B cell (primary cell): ENCODE measurements at regions not wholly inside any gene's neighbourhood (a gene's known extent, or its start where the extent isn't known, plus 50 kb on each side); places are given as distances from the start of the nearest gene placed in this dataset.

Experiments
- ATAC-seq: fragments of 200-7000 bp; cut with Tn5 transposase; one replicate; pipeline ENCODE4 v1.10.0; 2021; ENCODE audit warnings: low read depth, mild to moderate bottlenecking, moderate number of reproducible peaks, moderate library complexity
- CTCF ChIA-PET: fragments of 350-600 bp; sonication (Branson Sonifier 250); formaldehyde crosslinking; loops from one replicate; lab custom pipeline; 2021; ENCODE audit warnings: antibody characterized with exemption, inconsistent platforms; lab: Charles Lee
- POLR2A ChIA-PET: fragments of 350-600 bp; sonication (Branson Sonifier 250); formaldehyde crosslinking; loops from one replicate; lab custom pipeline; 2021; ENCODE audit warnings: antibody characterized with exemption; lab: Charles Lee
- DNase-seq: peaks from one replicate; pipeline ENCODE4 v3.0.0; 2013
- H2AFZ ChIP-seq: 2 replicates; pipeline ENCODE4 v1.6.1; 2012; ENCODE audit warnings: mild to moderate bottlenecking, low read depth, low read length; ENCODE audit not compliant: insufficient read depth, poor library complexity, severe bottlenecking
- H3K27ac ChIP-seq, 2 donors: 1 replicate in 1 of 2; 2 replicates in 1 of 2; pipeline ENCODE4 v1.5.1; 2012 to 2013; ENCODE audit warnings: low read length in 2 of 2, mild to moderate bottlenecking in 2 of 2, moderate library complexity in 1 of 2
- H3K27me3 ChIP-seq, 4 experiments: fragments of 200-600 bp in 1 of 4; sonication (generic) in 1 of 4; replicated peaks in 1 of 4; 1 replicate in 2 of 4; 2 replicates in 2 of 4; pipeline versions ENCODE4 v1.6.1 to v1.7.0; 2013 to 2016; ENCODE audit warnings: low read length in 3 of 4, mild to moderate bottlenecking in 2 of 4, mixed read lengths in 1 of 4, moderate library complexity in 1 of 4; ENCODE audit not compliant: insufficient read depth in 4 of 4, control insufficient read depth in 3 of 4; ENCODE audit errors: control extremely low read depth in 1 of 4
- H3K36me3 ChIP-seq, 2 experiments: replicated peaks in 1 of 2; 1 replicate in 1 of 2; 2 replicates in 1 of 2; pipeline versions ENCODE4 v1.6.1 to v1.7.1; 2013; ENCODE audit warnings: low read length in 1 of 2; ENCODE audit not compliant: insufficient read depth in 2 of 2, control insufficient read depth in 1 of 2; ENCODE audit errors: control extremely low read depth in 1 of 2, extremely low read depth in 1 of 2
- H3K4me1 ChIP-seq, 2 donors: fragments of 200-600 bp in 1 of 2; sonication (generic) in 1 of 2; 1 replicate in 1 of 2; 2 replicates in 1 of 2; pipeline versions ENCODE4 v1.5.1 to v1.6.1; 2013 to 2017; ENCODE audit warnings: low read length in 2 of 2; ENCODE audit not compliant: control insufficient read depth in 2 of 2, insufficient read depth in 2 of 2
- H3K4me2 ChIP-seq: replicated peaks from 2 replicates; pipeline ENCODE3; 2012; ENCODE audit warnings: mild to moderate bottlenecking, low read depth, low read length; ENCODE audit not compliant: poor library complexity, severe bottlenecking
- H3K4me3 ChIP-seq, 5 experiments: fragments of 200-600 bp in 1 of 5; sonication (generic) in 1 of 5; 1 replicate in 3 of 5; 2 replicates in 2 of 5; pipeline versions ENCODE4 v1.5.1 to v1.7.0; 2011 to 2016; ENCODE audit warnings: low read length in 4 of 5, mild to moderate bottlenecking in 4 of 5, low read depth in 2 of 5, control low read depth in 1 of 5, moderate library complexity in 1 of 5; ENCODE audit not compliant: insufficient read depth in 1 of 5; ENCODE audit errors: control extremely low read depth in 1 of 5, extremely low read depth in 1 of 5
- H3K79me2 ChIP-seq: fragments of 200-600 bp; sonication (generic); one replicate; pipeline ENCODE4 v1.6.0; 2016; ENCODE audit warnings: low read length; ENCODE audit not compliant: control insufficient read depth, insufficient read depth
- H3K9ac ChIP-seq: fragments of 200-600 bp; sonication (generic); 2 replicates; pipeline ENCODE4 v1.6.1; 2017; ENCODE audit warnings: mild to moderate bottlenecking, low read length, moderate library complexity
- H3K9me3 ChIP-seq, 3 donors: one replicate each; pipeline versions ENCODE4 v1.6.1 to v1.7.1; 2013; ENCODE audit warnings: low read length in 2 of 3; ENCODE audit not compliant: control insufficient read depth in 2 of 3, insufficient read depth in 1 of 3; ENCODE audit errors: control extremely low read depth in 1 of 3
- H4K20me1 ChIP-seq: 2 replicates; pipeline ENCODE4 v1.6.0; 2012; ENCODE audit warnings: mild to moderate bottlenecking, low read length; ENCODE audit not compliant: insufficient read depth, control insufficient read depth, poor library complexity, severe bottlenecking
- H3K27ac Mint-ChIP-seq: one replicate; pipeline ENCODE4 v1.8.0; 2021; ENCODE audit warnings: mixed read lengths
- H3K27me3 Mint-ChIP-seq: one replicate; pipeline ENCODE4 v1.8.0; 2021; ENCODE audit warnings: mixed read lengths
- H3K4me1 Mint-ChIP-seq: one replicate; pipeline ENCODE4 v1.8.0; 2021; ENCODE audit warnings: mixed read lengths
- H3K4me3 Mint-ChIP-seq: one replicate; pipeline ENCODE4 v1.8.0; 2021; ENCODE audit warnings: mixed read lengths
- H3K9me3 Mint-ChIP-seq: one replicate; pipeline ENCODE4 v1.8.0; 2022; ENCODE audit warnings: mixed read lengths; ENCODE audit not compliant: insufficient read depth
- EZH2 ChIP-seq: IDR thresholded peaks from 2 replicates; pipeline ENCODE4 v1.6.1; 2012; ENCODE audit warnings: borderline replicate concordance, low read depth, mild to moderate bottlenecking, moderate library complexity, low read length; ENCODE audit not compliant: insufficient read depth, poor library complexity, severe bottlenecking
- WGBS: methylation state at CpG from one replicate; pipeline ENCODE4 v1.1.5; 2013; ENCODE audit warnings: missing lambda C conversion rate; ENCODE audit not compliant: insufficient coverage; 5-methylcytosine and 5-hydroxymethylcytosine counted together
- intact Hi-C: fragments of 100-400 bp; cut with micrococcal nuclease; formaldehyde crosslinking; loops from one replicate; pipeline ENCODE4 v1.10.0; 2022
- TF ChIP-seq, protein P1 (sequence below): fragments of 200-600 bp; IDR thresholded peaks from one replicate; pipeline ENCODE4 v1.8.0; 2022; ENCODE audit warnings: antibody characterized with exemption, mild to moderate bottlenecking

DNA sequence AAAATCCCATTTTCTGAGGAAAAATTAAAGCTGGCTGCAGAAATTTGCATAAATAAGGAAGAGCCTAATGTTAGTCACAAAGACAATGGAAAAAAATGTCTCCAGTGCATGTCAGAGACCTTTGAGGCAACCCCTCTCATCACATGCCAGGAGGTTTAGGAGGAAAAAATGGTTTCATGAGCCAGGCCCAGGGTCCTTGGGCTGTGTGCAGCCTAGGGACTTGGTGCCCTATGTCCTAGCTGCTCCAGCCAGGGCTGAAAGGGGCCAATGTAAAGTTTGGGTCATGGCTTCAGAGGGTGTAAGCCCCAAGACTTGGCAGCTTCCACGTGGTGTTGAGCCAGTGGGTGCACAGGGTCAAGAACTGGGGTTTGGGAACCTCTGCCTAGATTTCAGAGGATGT is 1252.6 kb downstream of the PCDH9 start:
- TF ChIP-seq EZH2 = no peak
- TF ChIP-seq, protein P1, sequence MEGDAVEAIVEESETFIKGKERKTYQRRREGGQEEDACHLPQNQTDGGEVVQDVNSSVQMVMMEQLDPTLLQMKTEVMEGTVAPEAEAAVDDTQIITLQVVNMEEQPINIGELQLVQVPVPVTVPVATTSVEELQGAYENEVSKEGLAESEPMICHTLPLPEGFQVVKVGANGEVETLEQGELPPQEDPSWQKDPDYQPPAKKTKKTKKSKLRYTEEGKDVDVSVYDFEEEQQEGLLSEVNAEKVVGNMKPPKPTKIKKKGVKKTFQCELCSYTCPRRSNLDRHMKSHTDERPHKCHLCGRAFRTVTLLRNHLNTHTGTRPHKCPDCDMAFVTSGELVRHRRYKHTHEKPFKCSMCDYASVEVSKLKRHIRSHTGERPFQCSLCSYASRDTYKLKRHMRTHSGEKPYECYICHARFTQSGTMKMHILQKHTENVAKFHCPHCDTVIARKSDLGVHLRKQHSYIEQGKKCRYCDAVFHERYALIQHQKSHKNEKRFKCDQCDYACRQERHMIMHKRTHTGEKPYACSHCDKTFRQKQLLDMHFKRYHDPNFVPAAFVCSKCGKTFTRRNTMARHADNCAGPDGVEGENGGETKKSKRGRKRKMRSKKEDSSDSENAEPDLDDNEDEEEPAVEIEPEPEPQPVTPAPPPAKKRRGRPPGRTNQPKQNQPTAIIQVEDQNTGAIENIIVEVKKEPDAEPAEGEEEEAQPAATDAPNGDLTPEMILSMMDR = no peak
- Mint-ChIP-seq H3K9me3 (no peaks in the 10 kb centered on the region), H3K27ac (no peak overlapping the region), H3K27me3 (no peaks in the 10 kb centered on the region), H3K4me3 (no peak overlapping the region), H3K4me1 (no peaks in the 10 kb centered on the region)
- no peak for DNase-seq
- H3K79me2 ChIP-seq = no peaks in the 10 kb centered on the region
- no peak overlapping the region for H3K4me3 ChIP-seq
- no peaks in the 10 kb centered on the region for H4K20me1 ChIP-seq
- ChIA-PET CTCF (no interaction called here), POLR2A (no interaction called here)
- H3K9me3 ChIP-seq = peaks cover 0 to 7% (median 0%) of the 10 kb centered on the region in 3 donors
- WGBS = 50% methylated on average over 1 of the region's 1 CpG
- no peaks in the 10 kb centered on the region for H3K36me3 ChIP-seq
- H3K27ac ChIP-seq = no peak overlapping the region
- intact Hi-C loops = no loop called here
- no peak overlapping the region for H3K4me2 ChIP-seq
- no peaks in the 10 kb centered on the region for H3K4me1 ChIP-seq
- H2AFZ ChIP-seq = no peak overlapping the region
- H3K9ac ChIP-seq = no peak overlapping the region
- no peak for ATAC-seq
- H3K27me3 ChIP-seq = no peaks in the 10 kb centered on the region

DNA sequence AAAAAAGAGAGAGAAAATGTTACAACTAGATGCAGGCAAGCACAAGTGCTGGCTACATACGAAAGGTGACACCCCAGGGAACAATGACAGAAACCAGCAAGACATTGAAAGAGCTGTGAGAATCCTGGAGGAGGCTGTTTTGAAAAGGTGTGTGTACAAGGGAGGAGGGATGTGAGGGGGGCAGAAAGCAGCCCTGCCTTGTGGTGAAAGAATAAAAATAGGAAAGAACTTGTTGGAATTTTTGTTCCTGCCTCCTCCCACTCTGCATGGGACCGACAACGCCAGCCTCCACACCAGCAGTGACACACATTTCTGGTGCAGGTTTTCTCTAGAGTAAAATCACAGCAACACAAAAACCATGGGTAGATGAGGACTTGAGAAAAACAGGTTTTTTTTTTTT is 1258.6 kb downstream of the PCDH9 start:
- DNase-seq = no peak
- no peak for ATAC-seq
- Mint-ChIP-seq H3K27me3 (no peaks in the 10 kb centered on the region), H3K27ac (no peak overlapping the region), H3K4me3 (no peak overlapping the region), H3K4me1 (no peaks in the 10 kb centered on the region), H3K9me3 (no peaks in the 10 kb centered on the region)
- Histone ChIP-seq H3K4me2 (no peak overlapping the region), H3K27me3 (no peaks in the 10 kb centered on the region), H3K27ac (no peak overlapping the region), H3K9ac (no peak overlapping the region), H3K4me3 (no peak overlapping the region), H4K20me1 (no peaks in the 10 kb centered on the region), H3K4me1 (no peaks in the 10 kb centered on the region), H3K79me2 (no peaks in the 10 kb centered on the region), H2AFZ (no peak overlapping the region), H3K36me3 (no peaks in the 10 kb centered on the region), H3K9me3 (no peaks in the 10 kb centered on the region)
- ChIA-PET POLR2A (no interaction called here), CTCF (no interaction called here)
- WGBS = 100% methylated on average over 1 of the region's 3 CpGs
- TF ChIP-seq EZH2 = no peak
- TF ChIP-seq, protein P1 = no peak
- intact Hi-C loops = no loop called here
